K562 (cell line): ENCODE measurements at regions not wholly inside any gene's neighbourhood (a gene's known extent, or its start where the extent isn't known, plus 50 kb on each side); places are given as distances from the start of the nearest gene placed in this dataset.

ENCODE experiments used
- ARID1B ChIP-seq: fragments of 450-650 bp; IDR thresholded peaks from 2 replicates; pipeline ENCODE4 v1.6.1; 2016; ENCODE audit warnings: antibody characterized with exemption, mild to moderate bottlenecking, inconsistent platforms
- BCOR ChIP-seq: fragments of 450-650 bp; IDR thresholded peaks from 2 replicates; pipeline ENCODE4 v1.6.1; 2016
- BMI1 ChIP-seq: fragments of 150-350 bp; IDR thresholded peaks from 2 replicates; pipeline ENCODE4 v1.6.1; 2014; ENCODE audit warnings: low read length
- BRD4 ChIP-seq: fragments of 200-600 bp; sonication (generic); IDR thresholded peaks from 2 replicates; pipeline ENCODE4 v1.6.1; 2017; ENCODE audit warnings: inconsistent platforms
- CXXC5 ChIP-seq: fragments of 250-450 bp; sonication (Bioruptor Pico); IDR thresholded peaks from 2 replicates; pipeline ENCODE4 v1.8.0; 2022; ENCODE audit warnings: inconsistent platforms, mild to moderate bottlenecking, moderate library complexity
- FOXP4 ChIP-seq: sonication (generic); formaldehyde crosslinking; IDR thresholded peaks from 2 replicates; pipeline ENCODE4 v1.8.0; 2022; ENCODE audit warnings: mild to moderate bottlenecking, missing genetic modification reagents, borderline replicate concordance
- KDM1A ChIP-seq, 2 experiments: fragments of 450-650 bp; IDR thresholded peaks; 2 replicates each; pipeline ENCODE4 v1.6.1; 2016; ENCODE audit warnings: mild to moderate bottlenecking in 2 of 2
- MECOM ChIP-seq: fragments of 250-450 bp; sonication (Bioruptor Pico); IDR thresholded peaks from 2 replicates; pipeline ENCODE4 v1.8.0; 2022; ENCODE audit warnings: inconsistent platforms
- MEF2D ChIP-seq: conservative IDR thresholded peaks from 2 replicates; pipeline ENCODE4 v1.6.1; 2016; ENCODE audit warnings: low read depth, missing genetic modification characterization, missing compliant biosample characterization
- NCOA2 ChIP-seq, 2 experiments: fragments of 450-650 bp; IDR thresholded peaks; 2 replicates each; pipeline ENCODE4 v1.6.1; 2018; ENCODE audit warnings: mild to moderate bottlenecking in 2 of 2, moderate library complexity in 1 of 2; ENCODE audit not compliant: partially characterized antibody in 2 of 2
- PHF8 ChIP-seq: fragments of 200-600 bp; sonication (generic); IDR thresholded peaks from 2 replicates; pipeline ENCODE4 v1.6.1; 2012; ENCODE audit warnings: mixed run types, mild to moderate bottlenecking, inconsistent platforms, low read length, moderate library complexity, borderline replicate concordance
- PML ChIP-seq: IDR thresholded peaks from 2 replicates; pipeline ENCODE4 v1.6.1; 2012; ENCODE audit warnings: low read length, inconsistent platforms
- POLR2AphosphoS5 ChIP-seq: IDR thresholded peaks from 2 replicates; pipeline ENCODE4 v1.6.1; 2011; ENCODE audit warnings: mild to moderate bottlenecking, low read depth, low read length, moderate library complexity; ENCODE audit not compliant: control insufficient read depth, insufficient read depth
- RCOR1 ChIP-seq, 2 experiments: IDR thresholded peaks; 2 replicates each; pipeline ENCODE4 v1.6.1; 2012; ENCODE audit warnings: low read depth in 2 of 2, low read length in 2 of 2, borderline replicate concordance in 1 of 2, improper control_type of control experiment in 1 of 2
- SMAD4 ChIP-seq: fragments of 250-450 bp; sonication (Bioruptor Pico); conservative IDR thresholded peaks from 2 replicates; pipeline ENCODE4 v1.8.0; 2021; ENCODE audit warnings: inconsistent platforms, mild to moderate bottlenecking, moderate library complexity
- SMARCA4 ChIP-seq: fragments of 450-650 bp; IDR thresholded peaks from 2 replicates; pipeline ENCODE4 v1.6.1; 2016
- SMARCE1 ChIP-seq: fragments of 450-650 bp; IDR thresholded peaks from 2 replicates; pipeline ENCODE4 v1.7.1; 2016; ENCODE audit warnings: mild to moderate bottlenecking
- TEAD1 ChIP-seq, 2 experiments: fragments of 450-650 bp in 1 of 2; sonication (generic) in 1 of 2; formaldehyde crosslinking; IDR thresholded peaks; 2 replicates each; pipeline versions ENCODE4 v1.4.0 to v1.8.0; 2020 to 2022; ENCODE audit warnings: mild to moderate bottlenecking in 2 of 2, missing genetic modification reagents in 1 of 2
- ZC3H4 ChIP-seq: sonication (generic); formaldehyde crosslinking; IDR thresholded peaks from 2 replicates; pipeline ENCODE4 v1.9.0; 2021; ENCODE audit warnings: missing genetic modification reagents, borderline replicate concordance
- TF ChIP-seq, protein P1 (sequence below), 2 experiments: fragments of 450-650 bp; formaldehyde crosslinking in 1 of 2; IDR thresholded peaks; 2 replicates each; pipeline versions ENCODE4 v1.4.0 to v1.6.1; 2014 to 2020; ENCODE audit warnings: mild to moderate bottlenecking in 2 of 2, borderline replicate concordance in 1 of 2, low read depth in 1 of 2

DNA sequence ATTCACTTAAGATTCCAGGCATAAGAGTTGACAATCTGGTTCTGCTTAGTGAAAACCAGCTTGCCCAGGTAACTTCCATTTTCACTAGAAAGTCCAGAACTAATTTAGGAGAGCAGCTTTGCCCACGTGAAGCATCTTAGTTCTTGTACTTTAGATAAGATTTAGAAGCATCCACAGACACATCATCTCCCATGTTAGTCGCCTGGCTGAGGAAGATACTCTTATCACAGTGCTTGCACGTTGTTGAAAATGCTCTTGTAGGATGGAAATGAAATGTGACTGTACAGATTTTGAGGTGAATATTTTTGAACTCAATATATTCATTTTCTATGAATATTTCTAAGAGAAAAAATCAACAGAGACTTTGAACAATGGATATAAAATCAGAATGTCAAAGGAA is 159.7 kb downstream of the SOCS6 start (continued):
- TF ChIP-seq CXXC5 (CRISPR knock-in tag) (0 out of 2 replicates have a peak, but pooled peaks have one; percentile 19), SMARCA4 (peak; percentile 75), ZC3H4 (CRISPR knock-in tag) (no peak), NCOA2 (IDR thresholded peaks at IDR 0.05; ENCODE audit: partially characterized antibody in 2 of 2) (no peak), FOXP4 (no peak), BCOR (no peak), MEF2D (no peak), TEAD1 (CRISPR knock-in tag; IDR thresholded peaks at IDR 0.05) (no peak), BRD4 (no peak), POLR2AphosphoS5 (peak; percentile 63; the same call in 1 of the 2 replicates), SMAD4 (CRISPR knock-in tag) (peak; percentile 68), SMARCE1 (peak; percentile 56; the same call in 1 of the 2 replicates), MECOM (peak; percentile 54; the same call in 1 of the 2 replicates), ARID1B (peak; percentile 91), RCOR1 (IDR thresholded peaks at IDR 0.05; ENCODE audit: borderline replicate concordance in 1 of 2, low read depth in 2 of 2, low read length in 2 of 2) (peak; percentile 53 to 93; a peak in 3 of 4 replicates), KDM1A (IDR thresholded peaks at IDR 0.05) (peak; percentile 69 to 85), BMI1 (no peak), PML (peak; percentile 89), PHF8 (no peak)
- TF ChIP-seq, protein P1, sequence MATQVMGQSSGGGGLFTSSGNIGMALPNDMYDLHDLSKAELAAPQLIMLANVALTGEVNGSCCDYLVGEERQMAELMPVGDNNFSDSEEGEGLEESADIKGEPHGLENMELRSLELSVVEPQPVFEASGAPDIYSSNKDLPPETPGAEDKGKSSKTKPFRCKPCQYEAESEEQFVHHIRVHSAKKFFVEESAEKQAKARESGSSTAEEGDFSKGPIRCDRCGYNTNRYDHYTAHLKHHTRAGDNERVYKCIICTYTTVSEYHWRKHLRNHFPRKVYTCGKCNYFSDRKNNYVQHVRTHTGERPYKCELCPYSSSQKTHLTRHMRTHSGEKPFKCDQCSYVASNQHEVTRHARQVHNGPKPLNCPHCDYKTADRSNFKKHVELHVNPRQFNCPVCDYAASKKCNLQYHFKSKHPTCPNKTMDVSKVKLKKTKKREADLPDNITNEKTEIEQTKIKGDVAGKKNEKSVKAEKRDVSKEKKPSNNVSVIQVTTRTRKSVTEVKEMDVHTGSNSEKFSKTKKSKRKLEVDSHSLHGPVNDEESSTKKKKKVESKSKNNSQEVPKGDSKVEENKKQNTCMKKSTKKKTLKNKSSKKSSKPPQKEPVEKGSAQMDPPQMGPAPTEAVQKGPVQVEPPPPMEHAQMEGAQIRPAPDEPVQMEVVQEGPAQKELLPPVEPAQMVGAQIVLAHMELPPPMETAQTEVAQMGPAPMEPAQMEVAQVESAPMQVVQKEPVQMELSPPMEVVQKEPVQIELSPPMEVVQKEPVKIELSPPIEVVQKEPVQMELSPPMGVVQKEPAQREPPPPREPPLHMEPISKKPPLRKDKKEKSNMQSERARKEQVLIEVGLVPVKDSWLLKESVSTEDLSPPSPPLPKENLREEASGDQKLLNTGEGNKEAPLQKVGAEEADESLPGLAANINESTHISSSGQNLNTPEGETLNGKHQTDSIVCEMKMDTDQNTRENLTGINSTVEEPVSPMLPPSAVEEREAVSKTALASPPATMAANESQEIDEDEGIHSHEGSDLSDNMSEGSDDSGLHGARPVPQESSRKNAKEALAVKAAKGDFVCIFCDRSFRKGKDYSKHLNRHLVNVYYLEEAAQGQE (IDR thresholded peaks at IDR 0.05; ENCODE audit: borderline replicate concordance), result 0 out of 2 replicates have a peak, but pooled peaks have one; percentile 6
- TF ChIP-seq, protein P1 (CRISPR knock-in tag; IDR thresholded peaks at IDR 0.05; ENCODE audit: low read depth), result no peak
